HG03159 (cell line): ENCODE measurements at regions not wholly inside any gene's neighbourhood (a gene's known extent, or its start where the extent isn't known, plus 50 kb on each side); places are given as distances from the start of the nearest gene placed in this dataset.
"Not testable (repeated sequence)": the region's sequence is repeated elsewhere in the genome, so short reads cannot be mapped to it uniquely, and the experiment has no call there.

ENCODE experiments used
- ATAC-seq: cut with Tn5 transposase; IDR thresholded peaks from one replicate; pipeline ENCODE4 v1.9.1; 2021; ENCODE audit warnings: mild to moderate bottlenecking, moderate library complexity; ENCODE audit not compliant: unreplicated experiment

DNA sequence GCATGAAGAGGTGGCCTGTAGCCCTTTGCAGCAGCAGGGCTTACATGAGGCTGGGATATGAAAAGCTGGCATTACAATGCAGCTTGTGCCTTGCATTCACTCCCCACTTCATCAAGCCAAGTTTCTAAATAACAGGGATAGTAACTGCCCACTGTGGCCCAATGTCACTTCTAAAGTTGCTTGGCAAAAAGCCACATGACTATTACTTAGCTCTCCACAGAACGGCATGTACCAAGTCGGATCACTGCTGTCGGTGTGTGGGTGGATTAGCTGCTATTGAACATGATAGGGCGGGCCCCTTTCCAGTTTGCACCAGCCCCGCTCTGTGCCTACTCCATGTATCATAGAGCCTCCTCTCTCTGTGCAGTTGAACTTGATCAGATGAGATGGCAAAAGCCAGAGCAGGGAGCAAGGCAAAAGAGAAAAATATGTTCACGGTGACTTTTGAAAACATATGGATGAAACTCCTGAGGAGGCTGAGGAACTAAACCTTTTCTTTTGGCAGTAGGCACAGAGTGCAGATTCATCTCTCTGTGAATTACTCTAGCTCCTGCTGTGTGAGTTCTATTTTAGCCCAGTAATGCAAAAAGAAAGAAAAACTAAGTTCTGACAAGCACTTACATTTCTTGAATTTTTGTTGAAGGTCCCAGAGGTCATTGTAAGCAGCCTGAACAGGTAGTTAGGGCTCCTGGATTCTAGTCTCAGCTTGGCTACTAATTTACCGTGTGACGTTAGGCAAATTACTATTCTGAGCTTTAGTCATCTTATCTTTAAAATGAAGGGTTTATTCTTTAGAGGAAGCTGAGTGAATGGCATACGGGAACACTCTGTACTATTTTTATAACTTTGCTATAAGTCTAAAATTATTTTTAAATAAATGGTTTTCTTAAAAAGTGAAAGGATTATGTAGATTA lies 125.6 kb upstream of the NBPF9 start:
- not testable (repeated sequence) for ATAC-seq

DNA sequence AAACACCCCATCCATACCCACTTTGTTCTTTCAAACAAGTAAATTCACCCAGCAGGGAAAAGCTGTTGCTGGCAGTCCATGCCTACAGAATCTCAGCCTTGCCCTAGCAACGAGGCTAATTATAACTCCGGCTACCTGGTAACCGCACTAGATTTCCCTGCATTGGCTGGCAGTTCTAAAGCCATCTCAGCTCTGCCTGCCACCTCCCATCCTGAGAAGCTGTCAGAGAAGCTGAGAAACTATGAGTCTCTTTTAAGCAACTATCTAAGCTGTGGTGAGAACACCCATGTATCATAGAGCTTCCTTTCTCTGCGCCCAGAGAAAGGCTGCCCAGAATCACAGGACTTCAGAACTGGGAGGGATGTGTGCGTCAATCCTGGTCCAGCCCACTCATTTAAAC lies 126.5 kb upstream of the NBPF9 start:
- not testable (repeated sequence) for ATAC-seq

DNA sequence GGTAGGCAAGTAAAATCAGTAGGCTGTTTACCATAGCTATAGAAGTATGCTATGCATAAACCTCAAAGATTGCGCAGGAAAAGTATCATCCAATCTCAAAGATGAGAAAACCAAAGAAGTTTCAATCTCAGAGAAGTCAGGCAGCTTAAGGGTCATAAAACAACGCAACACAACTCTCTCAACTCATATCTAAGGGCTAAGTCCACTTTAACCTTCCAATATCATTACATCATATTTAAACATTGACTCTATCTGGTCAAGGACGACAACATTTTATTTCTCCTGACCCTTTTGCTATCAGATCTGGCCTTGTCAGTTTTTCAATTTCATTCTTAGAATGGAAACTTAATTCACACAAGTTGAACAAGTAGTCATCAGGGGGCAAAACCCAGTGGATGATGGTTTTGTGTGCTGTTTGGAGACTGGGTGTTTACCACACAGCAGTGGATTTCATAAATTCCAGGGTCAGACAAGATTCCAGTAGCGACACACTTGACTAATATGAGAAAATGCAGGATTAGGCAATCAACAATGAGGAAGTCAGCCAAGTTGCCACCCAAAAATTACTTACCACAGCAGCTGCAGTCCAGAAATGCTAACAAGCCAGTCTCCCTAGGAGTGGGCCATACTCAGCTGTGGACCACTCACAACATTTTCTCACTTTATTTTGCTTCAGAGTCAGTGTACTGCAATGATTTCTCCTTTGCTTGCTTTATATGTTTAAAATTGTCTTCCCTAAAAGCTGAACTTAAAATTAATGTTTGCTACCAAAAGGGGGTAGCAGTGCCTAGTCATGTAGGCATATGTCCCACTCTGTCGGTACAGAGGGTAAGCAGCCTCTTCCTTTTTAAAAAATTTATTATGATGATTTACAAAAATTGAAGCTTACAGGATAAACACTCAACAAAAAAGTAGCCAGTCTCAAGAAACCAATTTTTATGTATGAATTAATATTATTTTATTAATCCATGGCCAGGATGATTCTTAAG lies 131.9 kb upstream of the NBPF9 start:
- not testable (repeated sequence) for ATAC-seq

DNA sequence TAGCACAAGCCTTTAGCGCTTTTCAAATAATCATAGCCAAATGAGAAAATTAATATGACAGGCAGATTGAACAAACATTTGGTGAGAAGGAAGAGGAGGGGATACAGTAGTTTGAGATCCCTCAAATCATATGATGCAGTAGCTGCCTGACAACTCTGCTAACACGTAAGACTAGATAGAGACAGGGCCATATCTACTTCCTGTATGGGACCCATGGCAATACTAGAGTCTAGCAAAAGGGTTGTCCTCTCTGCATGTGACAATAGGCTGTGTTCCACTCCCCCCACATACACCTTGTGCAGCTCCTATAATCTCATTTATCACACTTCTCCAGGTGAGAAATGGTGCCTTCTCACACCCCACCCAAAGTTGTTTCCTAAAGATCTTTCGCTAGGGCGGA lies 134.2 kb upstream of the NBPF9 start:
- ATAC-seq = not testable (repeated sequence)

DNA sequence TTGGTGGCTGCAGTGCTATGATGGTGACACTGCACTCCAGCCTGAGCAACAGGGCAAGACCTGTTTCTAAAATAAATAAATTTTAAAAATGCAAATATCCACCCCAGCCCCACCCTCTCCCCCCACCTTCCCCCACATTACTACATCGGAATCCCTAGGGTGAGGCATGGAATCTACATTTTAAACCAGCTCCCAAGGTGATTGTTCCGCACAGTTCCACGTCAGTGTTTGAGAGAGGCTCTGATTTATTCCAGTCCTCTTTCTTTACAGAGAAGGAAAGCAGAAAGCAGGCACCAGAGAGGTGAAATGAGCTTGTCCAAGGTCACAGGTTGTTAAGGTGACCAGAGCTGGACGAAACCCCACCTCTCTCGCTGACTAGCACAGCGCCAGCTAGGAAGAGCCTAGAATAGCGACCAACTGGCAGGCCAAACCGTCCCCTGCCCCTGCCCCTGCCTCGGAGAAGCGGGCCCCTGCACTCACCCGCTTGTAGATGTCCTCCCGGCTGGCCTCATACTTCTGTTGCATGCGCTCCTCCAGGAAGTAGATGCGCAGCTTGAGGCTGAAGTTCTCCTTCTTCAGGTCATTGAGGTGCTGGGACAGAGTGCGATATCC lies 136.7 kb upstream of the NBPF9 start:
- not testable (repeated sequence) for ATAC-seq

DNA sequence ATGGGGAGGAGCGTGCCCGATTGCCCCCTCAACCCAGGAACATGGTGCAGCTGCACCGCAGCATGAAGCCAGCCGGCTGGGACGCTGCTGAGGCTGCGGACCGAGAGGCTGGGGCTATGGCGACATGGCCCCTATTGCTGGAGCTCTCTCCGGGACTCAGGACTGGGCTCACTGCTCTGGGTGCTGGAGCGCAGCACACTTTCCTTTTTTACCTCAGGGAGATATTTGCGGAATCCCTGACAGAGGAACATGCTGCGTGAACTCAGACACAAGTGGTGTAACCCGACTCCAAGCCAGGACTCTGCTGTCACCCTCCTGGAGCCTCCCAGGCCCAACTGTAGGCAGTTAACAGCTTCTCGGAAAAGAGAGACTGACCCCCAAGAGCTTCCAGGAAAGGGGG lies 137.2 kb upstream of the NBPF9 start:
- ATAC-seq = not testable (repeated sequence)

DNA sequence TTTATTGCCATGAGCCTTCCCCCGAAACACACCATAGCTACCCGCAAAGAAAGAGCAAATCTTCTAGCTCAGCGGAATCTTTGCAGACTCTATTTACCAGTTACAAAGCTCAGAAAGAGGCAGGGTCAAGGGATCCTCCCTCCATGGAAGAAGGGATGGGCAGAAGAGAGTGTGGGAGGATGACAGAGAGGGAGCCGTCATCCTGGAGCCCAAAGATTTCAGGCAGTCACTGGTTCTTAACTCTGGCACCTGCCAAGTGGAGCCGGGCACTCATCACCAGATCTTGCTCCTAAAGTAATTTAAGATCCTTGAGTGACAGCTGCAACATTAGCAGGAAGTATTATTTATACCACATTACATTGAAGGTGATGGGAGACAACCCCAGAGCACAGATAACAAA lies 137.9 kb upstream of the NBPF9 start:
- ATAC-seq = not testable (repeated sequence)

DNA sequence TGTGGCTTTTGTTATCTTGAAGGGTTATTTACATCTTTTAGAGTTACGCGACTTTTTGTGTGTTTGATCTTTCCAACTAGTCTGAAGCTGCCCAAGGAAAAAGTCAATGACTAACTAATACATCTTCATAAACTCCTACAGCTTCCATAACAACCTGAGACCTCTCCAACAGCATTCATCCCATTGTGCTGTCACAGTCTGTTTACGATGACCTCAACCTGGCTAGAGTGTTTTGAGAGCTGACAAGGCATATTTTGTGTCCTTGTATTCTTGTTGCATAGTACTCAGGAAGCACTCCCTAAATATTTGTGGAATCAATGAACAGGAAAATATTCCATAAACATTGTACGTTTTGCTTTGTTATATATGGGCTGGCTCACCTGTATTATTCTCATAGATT lies 140.2 kb upstream of the NBPF9 start:
- not testable (repeated sequence) for ATAC-seq

DNA sequence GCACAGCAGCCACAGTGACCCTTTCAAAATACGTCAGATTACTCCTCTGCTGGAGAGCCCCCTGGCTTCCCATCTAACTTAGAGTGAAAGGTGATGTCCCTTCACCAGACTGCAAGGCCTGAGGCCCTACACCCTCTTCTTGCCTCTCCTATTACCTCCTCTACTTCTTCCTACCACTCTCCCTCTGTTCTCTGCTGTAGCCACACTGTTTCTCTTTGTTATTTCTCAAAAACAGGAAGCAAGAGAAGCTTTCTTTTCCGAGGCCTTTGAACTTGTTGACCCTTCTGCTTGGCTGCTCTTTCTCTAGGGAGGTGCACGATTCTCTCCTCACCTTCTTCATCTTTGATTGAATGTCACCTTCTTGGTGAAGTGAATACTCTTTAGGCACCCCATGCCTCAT lies 141.3 kb upstream of the NBPF9 start:
- ATAC-seq = not testable (repeated sequence)

DNA sequence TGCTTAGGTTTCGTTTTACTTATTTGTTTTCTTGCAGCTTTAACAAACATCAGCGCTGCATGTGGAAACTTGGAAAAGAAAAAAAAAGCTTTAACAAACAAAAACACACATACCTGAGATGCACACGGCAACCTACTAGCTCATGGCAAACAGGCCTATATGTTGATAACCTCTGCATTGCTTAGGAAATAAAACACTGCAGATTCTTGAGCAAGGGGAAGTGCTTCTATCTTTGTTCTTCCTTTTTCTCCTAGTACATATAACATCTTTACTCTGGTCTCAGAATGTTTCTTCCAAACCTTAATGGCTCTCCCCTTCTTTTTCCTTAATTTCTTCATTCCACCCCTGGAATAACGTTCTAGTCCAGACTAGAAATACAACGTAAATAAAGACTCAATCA lies 142.9 kb upstream of the NBPF9 start:
- ATAC-seq = not testable (repeated sequence)

DNA sequence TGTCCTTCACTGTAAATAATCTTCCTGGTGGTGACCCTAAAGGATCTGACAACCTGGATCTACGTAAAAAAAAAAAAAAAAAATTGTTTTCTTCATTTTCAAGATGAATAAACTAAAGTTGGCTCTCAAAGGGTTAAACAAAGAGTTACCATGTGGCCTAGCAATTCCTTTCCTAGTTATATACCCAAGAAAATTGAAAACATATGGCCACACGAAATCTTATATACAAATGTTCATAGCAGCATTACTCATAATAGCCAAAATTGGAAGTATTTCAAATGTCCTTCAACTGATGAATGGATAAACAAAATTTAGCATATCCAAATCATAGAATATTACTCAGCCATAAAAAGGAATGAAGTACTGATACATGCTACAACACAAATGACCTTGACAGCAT lies 145.3 kb upstream of the NBPF9 start:
- ATAC-seq = not testable (repeated sequence)

DNA sequence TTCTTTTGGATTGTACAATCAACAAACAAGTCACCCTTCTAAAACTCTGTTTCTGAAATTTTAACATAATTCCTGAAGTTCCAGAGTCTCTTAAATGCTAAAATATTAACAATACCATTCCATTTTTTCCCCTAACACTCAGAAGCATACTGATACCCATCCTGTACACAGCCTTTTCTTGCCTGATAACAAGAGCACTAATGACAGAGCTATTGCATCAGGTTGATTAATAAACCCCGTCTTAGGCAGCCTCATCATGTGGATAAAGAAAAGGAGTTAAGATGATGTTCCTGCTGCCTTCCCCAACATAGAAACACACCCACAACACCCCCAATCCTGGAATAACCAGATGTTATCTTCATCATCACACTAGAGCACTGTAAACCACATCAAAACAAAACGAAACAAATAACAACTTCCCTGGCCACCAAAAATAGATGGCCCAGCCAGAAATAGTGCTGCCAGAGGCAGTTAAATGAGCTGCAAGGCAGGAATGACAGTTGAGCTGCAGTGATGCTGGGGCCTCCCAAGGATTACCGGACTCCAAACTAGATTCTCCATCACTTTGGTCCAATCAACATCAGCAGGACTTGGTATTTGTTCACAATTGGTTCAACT lies 146.6 kb upstream of the NBPF9 start:
- ATAC-seq = not testable (repeated sequence)

DNA sequence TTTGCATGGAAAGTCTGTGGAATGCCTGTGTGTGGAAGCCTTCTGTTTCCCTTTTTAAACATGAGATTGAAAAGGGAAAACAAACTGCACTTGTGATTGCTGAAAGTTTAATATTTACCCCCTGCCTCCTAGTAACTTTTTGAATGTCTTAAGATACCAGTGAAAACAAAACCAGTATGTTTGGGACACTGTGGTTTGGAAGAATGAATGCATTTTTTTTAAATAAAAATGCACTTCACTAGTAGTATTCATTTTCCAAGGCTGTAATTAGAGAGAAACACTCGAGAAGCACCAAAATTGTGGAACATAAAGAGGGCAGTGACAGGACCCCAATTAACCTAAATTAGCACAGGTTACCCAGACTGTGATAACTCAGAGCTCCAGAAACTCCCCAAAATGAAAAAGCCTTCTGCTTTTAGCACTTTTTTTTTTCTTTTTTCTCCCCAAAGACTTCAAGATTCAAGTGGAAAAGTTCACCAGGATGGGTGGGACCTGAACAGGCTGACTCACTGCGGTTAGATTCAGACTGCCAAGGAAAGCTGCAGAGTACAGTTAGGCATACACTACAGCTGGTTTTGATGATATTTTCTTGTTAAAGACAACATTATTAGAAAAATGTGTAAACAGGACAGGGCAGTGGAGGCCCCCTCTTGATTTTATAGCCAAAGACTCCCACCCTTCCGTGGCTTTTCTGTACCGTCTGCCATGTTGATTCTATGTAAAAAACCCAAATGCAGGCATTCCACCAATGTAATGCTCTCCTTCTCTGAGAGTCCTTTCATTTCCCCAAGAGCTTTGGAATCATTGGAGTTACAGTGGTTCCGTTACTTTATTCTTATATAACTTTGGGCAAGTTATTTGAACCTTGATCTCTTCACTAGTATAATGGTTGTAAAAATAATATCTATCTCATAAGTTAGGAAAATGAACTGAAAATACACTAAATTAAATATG lies 151.8 kb upstream of the NBPF9 start:
- ATAC-seq = not testable (repeated sequence)

DNA sequence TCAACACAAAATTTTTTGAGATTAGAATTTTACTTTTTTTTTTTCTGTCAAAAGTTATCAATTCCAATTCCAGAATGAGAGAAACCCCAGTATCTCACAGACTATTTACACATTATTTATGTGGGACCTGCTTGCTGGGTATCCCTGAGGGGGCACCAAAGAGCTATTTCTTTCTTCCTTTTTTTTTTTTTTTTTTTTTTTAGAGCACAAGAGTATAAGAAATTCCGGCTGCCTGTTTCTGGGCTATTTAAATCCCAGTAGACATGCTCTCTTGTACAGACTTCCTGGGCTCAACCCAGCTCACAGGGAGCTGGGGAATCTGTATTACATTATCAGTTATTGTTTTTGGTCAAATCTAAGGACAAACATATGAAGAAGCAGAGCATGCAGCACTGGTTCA lies 156.9 kb upstream of the NBPF9 start:
- not testable (repeated sequence) for ATAC-seq

DNA sequence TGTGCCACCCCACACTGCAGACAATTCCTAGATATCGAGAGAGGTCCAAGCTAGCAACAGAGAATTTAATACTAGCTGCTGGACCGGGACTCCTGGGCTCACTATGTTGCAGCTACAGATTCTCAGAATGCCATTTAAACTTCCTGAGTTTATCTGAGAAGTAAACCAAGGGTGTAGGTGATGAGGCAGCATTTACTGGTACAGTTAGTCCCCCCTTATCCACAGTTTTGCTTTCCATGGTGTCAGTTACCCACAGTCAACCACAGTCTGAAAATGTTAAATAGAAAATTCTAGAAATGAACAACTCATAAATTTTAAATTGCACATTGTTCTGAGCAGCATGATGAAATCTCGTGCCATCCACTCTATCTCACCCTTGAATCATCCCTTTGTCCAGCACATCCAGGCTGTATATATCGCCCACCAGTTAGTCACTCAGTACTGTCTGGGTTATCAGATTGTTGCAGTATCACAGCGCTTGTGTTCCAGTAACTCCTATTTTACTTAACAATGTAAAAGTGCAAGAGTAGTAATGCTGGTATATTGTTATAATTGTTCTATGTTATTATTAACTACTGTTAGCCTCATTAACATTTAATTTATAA lies 157.5 kb upstream of the NBPF9 start:
- ATAC-seq = not testable (repeated sequence)

DNA sequence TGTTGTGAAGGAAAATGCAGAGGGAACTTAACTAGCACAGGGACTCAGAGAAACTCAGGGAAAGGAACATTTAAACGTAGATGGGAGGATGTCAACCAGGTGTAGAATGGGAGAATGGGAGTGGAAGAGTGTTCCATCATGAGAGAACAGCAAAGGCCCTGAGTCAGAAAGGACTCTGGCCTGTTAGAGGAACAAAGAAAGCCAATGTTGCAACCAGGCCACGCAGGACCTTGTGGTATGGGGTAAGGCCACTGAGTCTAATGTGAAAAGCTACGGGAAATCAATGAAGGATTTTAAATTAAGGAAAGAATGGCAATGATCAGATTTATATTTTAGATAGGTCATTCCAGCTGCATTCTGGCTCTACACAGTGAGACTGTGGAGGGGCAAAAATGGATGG lies 163.9 kb upstream of the NBPF9 start:
- not testable (repeated sequence) for ATAC-seq

DNA sequence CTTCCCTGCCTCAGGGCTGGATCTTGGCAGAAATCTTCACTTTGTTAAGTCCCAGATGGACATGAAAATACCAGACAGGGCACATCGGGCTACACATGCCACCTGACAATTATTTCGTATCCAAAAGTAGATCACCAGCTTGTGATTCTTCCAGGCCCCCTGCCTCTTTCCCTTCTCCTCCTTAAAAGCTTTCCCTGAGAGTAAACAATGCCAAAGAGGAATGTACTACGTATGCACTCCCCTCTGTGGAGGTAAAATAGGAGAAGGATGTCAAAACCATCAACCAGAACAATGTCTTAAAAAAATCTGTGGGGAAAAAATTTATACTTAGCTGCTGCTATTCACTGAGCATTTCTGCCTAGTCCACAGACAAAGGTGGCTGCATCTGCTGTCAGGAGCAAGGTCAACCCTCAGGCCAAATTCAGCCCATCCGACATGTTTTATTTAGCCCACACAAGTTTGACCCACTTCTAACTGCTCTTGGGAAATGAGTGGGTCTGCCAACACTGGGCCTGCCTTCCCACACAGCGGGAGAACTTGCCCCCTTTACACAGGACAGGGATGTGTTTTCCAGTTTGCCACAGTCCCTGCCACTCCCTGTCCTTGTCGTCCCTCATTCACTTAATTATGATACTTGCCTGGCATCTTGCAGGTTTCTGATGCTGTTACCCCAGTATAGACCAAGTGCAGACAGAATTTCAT lies 165.8 kb upstream of the NBPF9 start:
- ATAC-seq = not testable (repeated sequence)

DNA sequence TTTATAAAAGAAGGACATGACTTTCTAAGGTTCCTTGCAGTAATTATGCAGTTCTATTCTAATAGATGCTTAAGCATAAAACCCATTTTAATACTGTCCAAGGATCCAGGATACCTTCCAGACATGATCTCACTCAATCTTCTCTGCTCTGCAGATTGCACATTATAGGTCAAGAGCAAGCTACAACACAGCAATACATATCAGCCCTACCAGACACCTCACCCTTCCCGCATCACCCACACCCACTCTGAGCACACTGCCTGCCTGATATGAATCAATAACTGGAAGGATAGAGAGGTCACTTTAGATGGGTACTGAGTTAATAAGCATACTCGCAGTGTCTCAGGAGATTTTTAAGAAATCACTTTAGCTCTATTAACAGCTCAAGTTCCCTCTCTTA lies 166.5 kb upstream of the NBPF9 start:
- not testable (repeated sequence) for ATAC-seq
